DMS153 treated with DMSO at 0.1 percent for 48 hours (cell line): ENCODE measurements at regions not wholly inside any gene's neighbourhood (a gene's known extent, or its start where the extent isn't known, plus 50 kb on each side); places are given as distances from the start of the nearest gene placed in this dataset.
A peak's percentile ranks its signal among the peaks of the same experiment; 100 is the strongest.
"Not testable (repeated sequence)": the region's sequence is repeated elsewhere in the genome, so short reads cannot be mapped to it uniquely, and the experiment has no call there.

Source experiments
- DNase-seq: peaks from one replicate; lab custom pipeline; 2025; ENCODE audit not compliant: unreplicated experiment; lab: John Stamatoyannopoulos, UW

DNA sequence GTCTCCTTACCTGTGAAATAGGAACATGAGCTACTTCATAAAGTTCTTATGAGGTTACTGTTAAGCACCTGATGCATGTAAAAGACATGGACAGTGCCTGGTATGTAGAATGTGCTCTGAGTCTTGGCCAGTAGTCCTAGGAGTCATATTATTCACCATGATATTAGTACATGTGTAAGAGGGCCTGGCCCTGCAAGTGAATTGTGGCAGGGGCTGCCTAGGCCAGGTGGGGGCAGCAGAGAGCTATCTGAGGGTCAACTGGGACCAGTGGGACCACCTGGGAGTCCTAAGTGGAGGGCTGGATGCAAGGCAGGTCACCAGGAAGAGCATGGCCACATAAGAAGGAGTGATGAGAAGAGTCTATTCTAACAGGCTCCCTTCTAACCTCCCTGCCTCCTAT lies 529.5 kb downstream of the SOX6 start:
- DNase-seq, result no peak

DNA sequence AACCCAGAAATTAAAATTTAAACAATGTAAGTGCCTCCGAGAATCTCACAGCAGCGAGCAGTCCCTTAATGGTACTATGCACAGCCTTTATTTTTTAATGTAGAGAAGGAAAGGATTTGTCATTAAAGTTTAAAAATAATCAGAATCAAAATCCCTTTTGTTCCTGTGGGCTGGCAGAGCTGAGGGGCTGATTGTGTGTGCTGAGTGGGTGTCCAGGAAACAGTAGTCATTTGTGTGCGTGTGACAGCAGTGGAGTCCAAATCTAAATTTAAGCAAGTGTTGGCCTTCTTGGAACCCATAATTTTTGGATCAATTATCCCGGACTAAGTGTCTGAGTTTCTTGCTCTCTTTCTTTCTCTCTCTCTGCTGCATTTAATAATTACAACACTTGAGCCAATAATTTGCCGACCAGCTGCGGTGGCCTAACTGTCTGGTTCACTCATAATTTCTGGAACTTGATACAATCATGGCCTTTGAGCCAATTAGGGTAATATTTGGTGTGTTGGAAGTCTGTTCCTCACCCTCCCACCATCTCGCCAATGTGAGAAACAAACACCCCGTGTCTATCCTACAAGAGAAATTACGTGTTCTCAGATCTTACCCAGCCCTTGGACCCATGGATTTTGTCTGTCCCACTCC lies 528.0 kb downstream of the SOX6 start:
- DNase-seq, result no peak

DNA sequence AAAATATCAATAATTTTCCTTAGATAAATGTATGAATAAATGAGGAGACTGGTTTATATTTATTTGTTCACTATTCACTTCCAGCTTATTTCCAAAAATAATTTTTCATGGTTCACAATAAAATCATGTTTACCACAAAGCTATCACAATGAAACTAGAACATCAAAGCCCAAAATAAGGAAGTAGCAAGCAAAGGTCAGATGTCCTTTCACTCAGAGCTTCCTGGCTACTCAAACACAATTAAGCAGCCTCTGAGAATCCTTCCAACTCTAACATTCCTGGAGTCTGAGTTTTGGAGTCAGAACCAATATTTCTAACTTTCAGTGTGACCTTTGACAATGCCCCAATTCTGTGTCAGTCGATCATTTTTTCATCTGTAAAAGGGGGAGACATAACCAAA lies 527.0 kb downstream of the SOX6 start:
- DNase-seq, result no peak

DNA sequence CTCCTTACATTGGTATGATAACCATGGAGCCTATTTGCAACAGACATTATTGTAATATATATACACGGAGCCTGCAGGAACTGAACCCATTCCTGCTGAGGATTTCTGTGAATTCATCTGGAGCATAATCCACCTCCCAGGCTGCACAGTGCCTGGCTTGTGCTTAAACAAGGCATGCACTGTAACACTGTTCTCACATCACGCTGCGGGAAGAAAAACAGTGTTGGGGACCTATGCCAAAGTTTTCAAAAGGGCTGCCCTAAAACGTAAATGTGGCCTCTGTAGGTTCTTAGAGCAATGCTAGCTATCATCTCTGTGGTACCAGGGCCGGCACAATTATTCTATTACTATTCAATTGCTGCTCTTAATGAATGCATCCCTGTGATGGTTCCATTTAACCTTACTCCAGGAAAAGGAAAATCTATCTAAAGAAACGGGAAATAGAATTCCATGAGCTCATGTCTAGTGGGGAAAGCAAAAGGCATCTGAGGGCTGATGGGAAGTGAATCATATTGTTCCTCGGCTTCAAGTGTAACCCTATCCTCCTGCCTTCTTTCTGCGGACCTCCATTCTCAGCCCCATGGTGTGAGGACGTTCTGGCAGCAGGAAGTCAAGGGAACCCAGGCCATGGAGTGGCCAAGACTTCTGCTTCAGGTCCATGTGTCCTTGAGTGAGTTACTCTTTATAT lies 525.5 kb downstream of the SOX6 start:
- no peak for DNase-seq

DNA sequence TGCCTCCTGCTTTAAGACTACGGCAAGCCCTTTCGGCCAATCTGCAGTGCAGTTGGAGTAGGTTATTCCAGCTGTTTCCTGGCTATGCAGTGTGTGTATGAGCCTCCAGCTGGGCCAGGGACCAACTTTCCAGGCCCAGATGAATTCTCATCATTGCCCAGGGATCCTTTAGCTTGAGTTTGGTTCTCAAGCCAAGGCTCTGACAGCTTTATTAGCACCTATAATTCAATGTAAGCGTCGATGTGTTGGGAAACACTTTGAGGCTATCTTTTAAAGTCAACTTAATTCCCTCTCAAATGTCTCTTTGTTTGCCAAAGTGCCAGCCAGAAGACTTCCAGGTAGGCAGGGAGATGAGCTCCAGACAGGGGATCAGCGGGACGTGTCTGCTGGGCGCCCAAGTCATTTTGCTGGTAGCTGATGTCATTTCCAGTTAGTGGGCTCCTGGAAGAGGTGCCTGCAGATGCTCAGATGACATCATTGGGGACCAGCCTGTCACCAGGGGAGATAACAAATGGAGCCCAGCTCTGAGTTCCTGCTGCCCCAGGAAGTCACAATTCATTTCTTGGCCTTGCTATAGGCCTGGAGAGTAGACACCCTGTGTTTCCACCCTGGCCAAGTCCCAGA lies 520.4 kb downstream of the SOX6 start:
- DNase-seq, result no peak

DNA sequence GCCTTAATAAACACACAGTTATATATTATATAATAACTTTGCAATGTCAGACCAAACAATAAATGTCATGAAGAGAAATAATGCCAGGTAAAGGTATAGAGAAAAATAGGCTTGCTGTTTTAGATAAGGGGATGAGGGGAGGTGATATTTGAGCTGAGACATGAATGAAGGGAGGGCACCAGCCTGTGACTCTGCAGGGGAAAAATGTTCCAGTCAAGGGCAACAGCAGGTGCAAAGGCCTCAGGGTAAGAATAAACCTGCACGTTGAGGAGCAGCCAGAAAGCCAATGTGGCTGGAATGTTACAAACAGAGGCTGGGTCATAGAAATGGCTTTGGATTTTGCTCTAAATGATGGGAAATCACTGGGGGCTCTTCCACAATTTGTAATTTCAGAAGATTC lies 519.6 kb downstream of the SOX6 start:
- DNase-seq, result no peak

DNA sequence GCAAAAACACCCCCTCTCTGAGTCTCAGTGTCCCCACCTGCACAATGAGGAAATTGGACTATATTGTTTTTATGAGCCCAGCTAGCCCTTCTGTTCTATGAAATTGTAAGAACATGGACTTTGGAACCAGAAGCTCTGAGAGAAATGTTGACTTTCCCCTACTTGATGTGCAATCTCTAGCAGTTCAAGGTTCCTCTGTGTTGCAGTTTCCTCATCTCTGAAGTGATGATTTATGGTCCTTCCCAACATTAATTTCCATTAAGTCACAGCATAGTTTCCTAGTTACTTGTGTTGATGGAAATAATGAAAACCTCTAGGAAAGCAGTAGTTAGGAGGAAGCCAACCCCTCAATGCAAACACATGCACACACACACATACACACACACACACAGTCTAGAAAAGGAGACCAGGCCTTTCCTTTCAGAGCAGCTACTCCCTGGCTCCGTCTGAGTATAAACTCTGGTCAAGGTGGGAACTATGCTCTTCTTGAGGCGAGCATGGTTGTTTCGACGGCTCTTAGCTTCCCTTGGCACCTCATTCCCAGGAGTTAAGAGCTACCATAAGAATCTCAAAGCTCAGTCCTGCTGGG lies 518.4 kb downstream of the SOX6 start:
- DNase-seq, result no peak

DNA sequence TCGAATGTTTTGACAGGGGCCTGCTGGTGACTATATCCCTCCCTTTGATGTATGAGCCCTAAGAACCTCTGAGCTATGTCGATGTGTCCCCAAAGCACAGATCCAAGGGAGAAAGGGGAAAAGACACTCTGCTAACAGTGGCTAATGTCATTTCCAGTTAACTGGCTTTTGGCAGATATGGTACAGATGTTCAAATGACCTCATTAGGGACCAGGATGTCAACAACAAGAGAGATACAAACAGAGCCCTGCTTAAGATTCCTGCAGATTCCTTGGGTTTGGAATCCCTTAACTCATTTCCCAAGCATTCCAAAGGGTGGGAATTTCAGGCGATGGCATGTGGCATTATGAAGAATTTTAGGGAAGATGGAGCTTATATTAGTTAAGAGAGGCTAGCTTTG lies 517.3 kb downstream of the SOX6 start:
- no peak for DNase-seq

DNA sequence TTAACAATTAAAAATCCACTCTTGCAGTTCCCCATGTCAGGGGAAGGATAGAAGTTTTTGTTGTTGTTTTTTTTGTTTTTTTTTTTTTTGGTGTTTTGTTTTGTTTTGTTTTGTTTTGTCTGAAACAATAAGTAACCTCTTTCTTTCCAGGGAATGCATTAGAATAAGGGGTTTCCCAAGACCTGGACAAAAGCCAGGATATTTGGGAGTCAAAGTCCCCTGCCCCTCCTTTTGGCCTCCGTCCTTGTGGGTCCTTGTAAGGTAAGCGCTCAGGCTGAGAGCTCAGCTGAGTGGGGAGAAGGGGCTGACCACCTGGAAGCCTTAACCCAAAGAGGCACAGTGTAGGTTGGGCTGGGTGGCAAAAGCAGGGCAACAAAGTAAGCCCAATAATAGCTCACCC lies 515.4 kb downstream of the SOX6 start:
- no peak for DNase-seq

DNA sequence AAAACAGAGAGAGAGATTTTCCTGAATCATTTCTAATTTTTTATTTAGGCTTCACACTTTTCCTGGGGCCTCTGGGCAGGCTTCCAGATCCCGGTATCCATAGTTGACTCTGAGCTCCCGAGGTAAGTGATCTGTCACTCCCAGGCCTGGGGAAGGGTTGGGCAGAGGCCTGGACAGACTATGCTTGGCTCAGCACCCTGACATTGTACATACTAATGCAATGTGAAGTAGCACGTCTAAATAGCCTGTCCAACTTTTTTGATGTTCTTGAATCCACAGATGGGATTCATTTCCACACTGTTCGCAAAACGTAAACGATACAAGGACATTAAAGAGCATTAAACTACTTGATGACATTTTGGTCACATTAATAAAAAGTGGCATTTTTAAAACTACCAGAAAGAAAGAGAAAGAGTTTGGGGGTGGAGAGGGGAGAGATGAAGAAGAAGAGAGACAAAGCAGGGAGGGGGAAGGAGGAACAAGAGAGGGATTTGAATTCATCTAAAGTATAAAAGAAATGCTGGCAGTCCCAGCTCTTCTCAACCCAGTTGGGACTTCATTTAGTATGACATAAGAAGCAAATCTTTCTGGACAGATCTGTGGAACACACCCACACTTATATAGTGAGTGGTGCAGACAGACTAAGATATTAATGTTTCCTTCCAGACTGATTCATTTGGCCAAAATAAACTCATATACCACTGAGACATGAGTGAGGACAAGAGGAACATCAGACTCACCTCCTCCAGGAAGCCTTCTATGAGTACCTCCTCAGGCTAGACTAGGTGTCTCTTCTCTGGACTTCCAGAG lies 514.2 kb downstream of the SOX6 start:
- DNase-seq, result no peak

DNA sequence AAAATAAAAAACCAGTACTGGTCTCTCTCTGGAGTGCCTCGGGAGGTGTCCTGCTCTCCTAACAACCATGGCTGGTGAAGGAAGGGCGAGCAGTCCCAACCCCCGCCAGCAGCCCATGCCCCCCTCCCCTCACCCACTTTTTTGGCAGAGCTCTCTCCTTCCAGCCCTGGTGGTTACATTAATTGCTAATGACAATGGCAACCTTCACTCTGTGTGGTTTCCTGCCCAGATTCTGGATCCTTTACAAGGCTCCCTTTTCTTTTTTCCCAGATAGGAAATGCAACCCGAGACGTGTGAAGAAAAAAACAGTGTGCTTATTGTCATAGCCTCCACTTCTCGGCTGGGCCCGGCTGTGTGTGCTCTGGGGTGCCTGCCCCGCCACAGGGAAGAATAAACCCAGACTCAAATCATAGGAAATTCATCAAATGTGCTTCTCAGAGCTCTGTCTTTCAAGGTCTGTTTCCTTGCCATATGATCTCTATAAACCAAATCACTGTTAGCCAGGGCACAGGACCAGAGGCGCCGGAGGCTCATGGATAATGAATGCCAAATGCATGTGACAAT lies 513.0 kb downstream of the SOX6 start:
- DNase-seq, result peak; percentile 90

DNA sequence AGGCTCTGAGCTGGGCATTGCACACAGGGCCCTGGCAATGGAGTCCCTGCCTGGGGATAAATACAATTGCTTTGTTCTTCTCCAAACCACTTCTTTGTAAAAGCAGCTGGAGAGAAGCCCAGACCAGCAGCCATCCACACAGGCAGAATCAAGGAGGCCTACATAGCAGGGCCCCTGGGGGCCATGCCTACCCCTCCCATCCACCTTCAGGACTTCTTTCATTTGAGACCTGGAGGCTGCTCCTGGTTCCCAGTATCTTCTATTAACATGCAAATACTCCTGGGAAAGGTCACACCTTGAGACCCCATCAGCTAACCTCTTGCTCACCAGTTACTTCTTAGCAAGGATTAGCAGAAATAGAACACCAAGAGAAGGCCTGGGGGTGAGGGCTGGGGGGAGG lies 511.1 kb downstream of the SOX6 start:
- DNase-seq, result no peak

DNA sequence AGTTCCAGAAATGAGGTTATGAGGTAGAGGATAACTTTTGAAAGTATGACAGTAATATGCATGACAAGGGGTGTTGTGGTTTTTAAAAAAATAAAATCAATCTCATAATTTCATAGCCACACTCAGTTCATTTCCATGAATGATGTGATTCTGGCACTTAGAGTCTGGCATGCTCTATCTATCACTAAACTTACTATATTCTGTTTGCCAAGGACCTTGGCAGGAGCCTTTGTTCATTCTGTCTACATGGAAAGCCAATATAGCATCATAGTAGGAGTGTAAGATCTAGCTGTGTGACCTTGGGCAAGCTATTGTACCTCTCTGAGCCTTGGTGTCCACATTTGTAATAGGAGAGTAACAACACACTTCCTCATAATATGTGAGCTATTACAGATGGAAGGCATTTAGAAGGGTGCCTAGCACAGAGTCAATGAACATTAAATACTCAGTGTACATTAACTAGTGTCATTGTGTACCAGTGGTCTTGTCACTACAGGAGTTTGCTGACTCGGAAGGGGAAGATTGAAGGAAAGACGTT lies 507.6 kb downstream of the SOX6 start:
- DNase-seq, result no peak

DNA sequence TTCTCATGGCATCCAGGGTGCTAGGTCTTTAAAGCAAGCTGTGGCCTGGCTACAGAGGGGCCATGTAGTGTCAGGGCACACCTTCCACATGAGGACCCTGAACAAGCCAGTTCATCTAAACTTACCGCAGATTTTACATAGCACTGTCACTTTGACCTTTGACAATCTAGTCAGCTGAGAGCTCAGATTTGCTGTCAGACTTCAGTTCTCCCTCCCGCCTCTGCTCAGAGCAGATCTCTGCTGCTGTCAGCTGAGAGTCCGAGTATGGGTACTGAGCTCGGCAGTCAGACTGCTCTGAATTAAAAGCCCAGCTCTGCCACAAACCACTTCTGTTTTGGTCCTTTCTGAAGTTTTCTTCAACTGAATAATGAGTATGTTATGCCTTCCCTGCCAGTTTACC lies 507.1 kb downstream of the SOX6 start:
- no peak for DNase-seq

DNA sequence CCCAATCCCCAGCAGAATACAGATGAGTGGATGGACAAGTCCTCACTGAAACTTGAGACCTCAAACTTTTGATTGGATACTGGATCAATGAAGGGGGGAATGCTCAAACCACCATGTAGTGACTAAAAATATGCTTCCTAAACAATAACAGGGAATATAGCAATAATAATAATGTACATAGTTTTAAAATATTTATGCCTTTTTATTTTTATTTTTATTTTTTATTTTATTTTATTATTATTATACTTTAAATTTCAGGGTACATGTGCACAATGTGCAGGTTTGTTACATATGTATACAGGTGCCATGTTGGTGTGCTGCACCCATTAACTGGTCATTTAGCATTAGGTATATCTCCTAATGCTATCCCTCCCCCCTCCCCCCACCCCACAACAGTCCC lies 506.0 kb downstream of the SOX6 start:
- not testable (repeated sequence) for DNase-seq

DNA sequence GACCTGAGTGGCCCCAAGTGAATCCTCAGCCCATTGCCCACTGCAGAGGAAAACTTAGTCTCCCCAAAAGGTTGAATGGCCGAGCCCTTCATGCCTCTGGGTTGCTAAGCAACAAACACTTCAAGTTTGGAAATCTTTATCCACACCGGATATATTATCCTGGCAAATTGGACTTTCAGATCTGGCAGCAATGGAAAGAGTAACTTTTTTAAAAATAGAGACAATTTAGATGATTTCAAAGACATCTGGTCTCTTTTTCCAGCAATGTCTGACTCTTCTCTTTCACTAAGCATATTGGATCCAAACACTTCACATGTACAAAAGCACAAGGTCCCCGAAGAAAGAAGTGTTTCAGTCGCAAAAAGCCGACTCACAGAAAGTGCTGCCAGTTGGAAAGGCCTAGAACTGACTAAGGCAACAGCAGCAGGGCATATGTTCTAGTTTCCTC lies 505.3 kb downstream of the SOX6 start:
- no peak for DNase-seq

DNA sequence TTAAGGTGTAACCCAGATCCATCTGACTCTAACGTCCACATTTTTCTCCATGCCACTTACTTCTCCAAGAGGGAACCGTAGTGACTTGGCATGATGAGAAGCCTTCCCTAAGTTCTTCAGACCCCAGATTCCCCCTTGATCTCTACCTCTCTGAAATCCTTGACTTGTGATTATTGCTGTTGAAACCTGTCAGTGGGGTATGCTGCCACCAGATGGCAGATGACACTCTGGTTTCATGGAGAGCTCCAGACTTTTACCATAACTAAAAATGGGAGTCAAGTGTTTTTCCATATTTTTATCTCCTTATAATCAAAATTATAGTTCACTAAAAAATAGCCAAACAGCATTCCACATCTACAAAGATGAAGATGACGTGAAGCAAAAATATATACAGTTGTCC lies 504.2 kb downstream of the SOX6 start:
- peak; percentile 27 for DNase-seq

DNA sequence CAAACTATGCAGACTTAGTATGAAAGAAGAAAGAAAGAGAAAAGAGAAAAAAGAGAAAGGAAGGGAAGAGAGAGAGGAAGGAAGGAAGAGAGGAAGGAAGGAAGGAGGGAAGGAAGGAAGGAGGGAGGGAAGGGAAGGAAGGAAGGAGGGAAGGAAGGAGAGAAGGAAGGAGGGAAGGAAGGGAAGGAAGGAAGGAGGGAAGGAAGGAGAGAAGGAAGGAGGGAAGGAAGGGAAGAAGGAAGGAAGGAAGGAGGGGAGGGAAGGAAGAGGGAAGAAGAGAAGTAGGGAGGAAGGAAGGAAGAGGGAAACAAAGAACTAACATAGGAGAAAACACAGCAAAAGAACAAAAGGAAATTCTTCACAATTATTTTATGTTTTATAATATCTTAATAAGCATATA lies 502.1 kb downstream of the SOX6 start:
- DNase-seq, result no peak

DNA sequence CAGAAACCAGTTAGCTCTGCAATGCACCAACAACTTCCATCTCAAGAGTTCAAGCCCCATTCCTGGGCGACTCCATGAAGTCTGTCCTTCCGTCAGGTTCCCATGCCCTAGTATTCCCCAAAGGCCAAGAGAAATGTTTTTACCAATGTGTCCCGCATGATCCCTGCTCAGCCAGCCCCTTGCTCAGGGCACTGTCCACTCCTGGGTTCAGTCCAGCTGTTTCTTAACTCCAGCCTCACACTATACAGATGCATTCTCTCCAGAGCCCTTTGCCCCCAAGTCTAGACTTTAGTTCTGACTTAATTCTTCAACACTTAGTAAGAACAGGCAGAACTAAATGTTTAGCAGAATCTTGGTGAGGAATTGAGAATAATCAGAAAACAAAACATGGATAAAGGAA lies 497.5 kb downstream of the SOX6 start:
- no peak for DNase-seq

DNA sequence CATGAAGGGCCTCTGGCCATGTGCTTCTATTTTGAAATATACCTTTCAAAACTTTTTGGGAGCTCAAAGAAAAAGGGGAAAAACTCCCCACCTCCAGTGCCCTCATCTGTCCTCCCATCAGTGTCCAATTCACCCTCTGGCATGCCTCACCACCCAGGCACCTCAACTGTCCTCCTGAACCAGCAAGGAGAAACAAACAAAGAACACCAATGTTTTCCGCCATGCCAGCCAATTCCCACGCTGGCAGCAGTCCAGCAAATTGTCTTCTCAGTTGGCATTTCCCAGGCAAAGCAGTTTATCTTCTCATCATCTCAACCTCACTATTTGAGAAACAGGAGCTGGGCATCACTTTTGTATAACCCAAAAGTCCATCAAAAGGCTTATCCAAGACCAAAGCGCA lies 496.9 kb downstream of the SOX6 start:
- DNase-seq, result peak; percentile 37

DNA sequence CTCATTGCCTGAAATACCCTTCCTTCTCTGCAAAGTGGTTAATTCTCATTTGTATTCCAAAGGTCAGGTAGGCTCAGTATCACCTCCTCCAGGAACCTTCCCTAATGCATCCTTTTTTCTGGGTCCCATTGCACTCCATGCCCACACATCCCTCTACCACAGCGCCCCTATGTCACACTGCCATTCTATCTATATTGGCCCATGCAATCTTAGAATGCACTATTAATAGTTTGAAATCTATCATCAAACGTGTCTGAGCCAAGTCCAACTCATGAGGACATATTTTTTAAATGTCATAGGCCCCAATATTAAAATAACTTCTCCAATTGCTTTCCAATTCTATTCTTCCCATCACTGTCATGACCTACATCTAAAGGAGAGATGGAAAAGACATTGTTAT lies 495.1 kb downstream of the SOX6 start:
- DNase-seq, result no peak
